Activated T-cell treated with anti-CD3 and anti-CD28 coated beads, Interleukin-2, amount 50 U/mL, for 4 hours (primary cell): ENCODE measurements at regions not wholly inside any gene's neighbourhood (a gene's known extent, or its start where the extent isn't known, plus 50 kb on each side); places are given as distances from the start of the nearest gene placed in this dataset.

Source experiments
- ATAC-seq, 2 donors: fragments of 200-7000 bp; cut with Tn5 transposase; one replicate each; pipeline ENCODE4 v1.10.0; 2021
- DNase-seq: peaks from one replicate; pipeline ENCODE4 v3.0.0-alpha.2; 2020
- H3K27me3 Mint-ChIP-seq: one replicate; pipeline ENCODE4 v1.8.0; 2021; ENCODE audit warnings: low read depth, mixed read lengths
- H3K36me3 Mint-ChIP-seq: one replicate; pipeline ENCODE4 v1.8.0; 2022; ENCODE audit warnings: mixed read lengths; ENCODE audit not compliant: insufficient read depth
- H3K4me1 Mint-ChIP-seq: one replicate; pipeline ENCODE4 v1.8.0; 2021; ENCODE audit warnings: low read depth, mixed read lengths
- H3K4me3 Mint-ChIP-seq: one replicate; pipeline ENCODE4 v1.8.0; 2021; ENCODE audit warnings: mild to moderate bottlenecking, moderate library complexity, mixed read lengths
- H3K9me3 Mint-ChIP-seq: one replicate; pipeline ENCODE4 v1.8.0; 2021; ENCODE audit warnings: mixed read lengths

DNA sequence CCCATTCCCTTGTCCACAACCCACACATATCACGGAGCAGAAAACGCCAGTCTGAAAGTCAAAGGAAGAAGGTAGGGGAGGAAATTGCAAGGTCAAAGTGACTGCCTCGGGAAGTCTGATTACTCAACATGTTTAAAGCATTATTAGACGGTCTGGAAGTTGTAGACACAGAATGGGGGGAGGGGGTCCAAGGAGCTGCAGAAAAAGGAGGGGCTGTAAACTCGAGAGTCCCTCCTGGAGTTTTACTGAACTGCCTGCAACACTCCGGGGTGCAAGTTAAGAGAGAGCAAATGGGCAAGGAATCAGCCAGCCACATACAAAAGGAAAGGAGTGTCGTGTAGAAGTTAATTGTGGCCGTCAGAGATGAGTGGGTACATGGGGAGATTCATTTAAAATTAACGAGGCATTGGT is 417.7 kb upstream of the JARID2 start:
- H3K4me3 Mint-ChIP-seq: no peak overlapping the region
- no peaks in the 10 kb centered on the region for H3K36me3 Mint-ChIP-seq
- no peaks in the 10 kb centered on the region for H3K4me1 Mint-ChIP-seq
- peaks cover 3% of the 10 kb centered on the region for H3K27me3 Mint-ChIP-seq
- no peak for DNase-seq
- ATAC-seq: no peak
- no peaks in the 10 kb centered on the region for H3K9me3 Mint-ChIP-seq

DNA sequence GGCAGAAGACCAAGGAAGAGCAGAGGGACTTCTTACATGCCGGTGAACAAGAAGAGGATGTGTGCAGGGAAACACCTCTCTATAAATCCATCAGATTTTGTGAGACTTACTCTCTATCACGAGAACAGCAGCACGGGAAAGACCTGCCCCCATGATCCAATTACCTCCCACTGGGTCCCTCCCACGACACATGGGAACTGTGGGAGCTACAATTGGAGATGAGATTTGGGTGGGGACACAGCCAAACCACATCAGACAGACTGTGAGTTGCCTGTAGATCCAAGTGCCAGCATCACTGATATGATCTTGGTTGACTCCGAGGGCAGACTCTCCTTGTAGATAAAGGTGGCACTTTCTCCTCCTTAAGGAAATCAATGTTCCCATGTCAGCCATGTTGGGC is 414.8 kb upstream of the JARID2 start:
- DNase-seq: no peak
- no peak for ATAC-seq
- H3K9me3 Mint-ChIP-seq: no peaks in the 10 kb centered on the region
- H3K27me3 Mint-ChIP-seq: peaks cover 3% of the 10 kb centered on the region
- no peaks in the 10 kb centered on the region for H3K4me1 Mint-ChIP-seq
- H3K36me3 Mint-ChIP-seq: no peaks in the 10 kb centered on the region
- no peak overlapping the region for H3K4me3 Mint-ChIP-seq

DNA sequence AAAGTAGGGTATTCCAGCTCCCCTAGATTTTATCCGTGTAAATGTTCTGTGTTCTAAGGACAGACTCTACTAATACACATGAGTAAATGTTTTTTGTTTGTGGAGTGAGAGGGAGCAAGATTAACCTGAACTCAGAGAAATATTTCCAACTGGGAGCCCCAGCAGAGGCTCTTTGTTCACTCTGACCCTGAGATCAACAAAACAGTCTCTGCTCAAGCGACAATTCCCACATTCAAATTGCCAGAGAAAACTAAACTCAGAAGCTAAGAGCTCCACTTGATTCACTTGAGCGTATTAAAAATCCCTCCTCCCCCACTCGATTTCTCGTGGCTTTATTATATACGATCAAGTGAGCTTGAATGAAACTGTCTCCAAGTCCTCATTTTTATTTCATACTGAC is 413.9 kb upstream of the JARID2 start:
- no peak overlapping the region for H3K4me3 Mint-ChIP-seq
- H3K27me3 Mint-ChIP-seq: no peaks in the 10 kb centered on the region
- H3K36me3 Mint-ChIP-seq: no peaks in the 10 kb centered on the region
- no peak for DNase-seq
- no peaks in the 10 kb centered on the region for H3K4me1 Mint-ChIP-seq
- no peak for ATAC-seq
- H3K9me3 Mint-ChIP-seq: no peaks in the 10 kb centered on the region

DNA sequence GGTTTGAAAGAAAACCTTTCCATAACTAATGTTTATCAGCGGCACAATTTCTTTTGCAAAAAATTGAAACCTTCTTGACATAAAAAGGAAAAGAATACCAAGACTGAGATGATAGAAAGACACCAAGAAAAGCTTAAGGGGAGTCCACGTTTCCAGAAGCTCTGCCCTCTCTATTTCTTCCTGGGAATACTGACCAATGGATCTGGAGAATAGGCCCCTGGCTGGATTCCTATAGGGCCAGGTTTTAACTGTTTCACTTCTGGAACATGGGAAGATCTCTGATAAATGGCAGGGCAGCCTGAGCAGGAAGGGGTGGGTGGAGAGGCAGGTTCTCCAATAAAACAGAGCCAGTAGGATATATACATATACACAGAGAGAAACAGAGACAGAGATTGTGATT is 413.4 kb upstream of the JARID2 start:
- no peaks in the 10 kb centered on the region for H3K9me3 Mint-ChIP-seq
- DNase-seq: no peak
- H3K36me3 Mint-ChIP-seq: no peaks in the 10 kb centered on the region
- H3K4me1 Mint-ChIP-seq: no peaks in the 10 kb centered on the region
- ATAC-seq: no peak
- no peak overlapping the region for H3K4me3 Mint-ChIP-seq
- H3K27me3 Mint-ChIP-seq: no peaks in the 10 kb centered on the region

DNA sequence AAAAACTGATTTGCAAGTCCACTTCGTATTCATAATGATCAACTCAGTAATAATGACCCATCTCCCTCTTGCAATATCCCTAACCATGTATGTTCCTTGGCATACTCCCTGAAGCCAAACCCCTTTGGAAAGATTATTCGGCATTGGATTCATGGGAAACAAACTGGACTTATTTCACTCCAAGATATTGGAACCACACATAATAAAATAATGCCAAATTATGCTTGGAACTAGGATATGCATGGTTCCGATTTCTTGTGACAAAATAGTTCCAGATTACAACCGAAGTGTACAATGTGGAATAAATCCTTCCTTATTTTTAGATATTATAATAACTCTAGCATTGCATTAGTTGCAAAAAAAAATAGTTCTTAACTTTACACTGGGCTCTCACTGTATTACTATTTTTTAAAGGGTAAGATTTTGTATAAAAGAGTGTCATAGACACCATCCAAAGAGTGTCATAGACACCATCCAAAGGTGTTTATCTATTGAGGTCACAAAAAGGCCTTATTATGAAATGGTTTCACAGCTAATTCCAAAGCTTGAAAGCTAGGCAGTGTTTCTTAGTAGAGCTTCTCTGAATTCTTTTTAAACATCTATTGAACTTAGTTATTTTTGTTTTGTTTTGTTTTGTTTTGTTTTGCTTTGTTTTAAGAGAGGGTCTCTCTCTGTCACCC is 410.9 kb upstream of the JARID2 start:
- no peaks in the 10 kb centered on the region for H3K36me3 Mint-ChIP-seq
- peaks cover 6% of the 10 kb centered on the region for H3K27me3 Mint-ChIP-seq
- DNase-seq (no peak), ATAC-seq (no peak)
- H3K9me3 Mint-ChIP-seq: no peaks in the 10 kb centered on the region
- no peaks in the 10 kb centered on the region for H3K4me1 Mint-ChIP-seq
- no peak overlapping the region for H3K4me3 Mint-ChIP-seq

DNA sequence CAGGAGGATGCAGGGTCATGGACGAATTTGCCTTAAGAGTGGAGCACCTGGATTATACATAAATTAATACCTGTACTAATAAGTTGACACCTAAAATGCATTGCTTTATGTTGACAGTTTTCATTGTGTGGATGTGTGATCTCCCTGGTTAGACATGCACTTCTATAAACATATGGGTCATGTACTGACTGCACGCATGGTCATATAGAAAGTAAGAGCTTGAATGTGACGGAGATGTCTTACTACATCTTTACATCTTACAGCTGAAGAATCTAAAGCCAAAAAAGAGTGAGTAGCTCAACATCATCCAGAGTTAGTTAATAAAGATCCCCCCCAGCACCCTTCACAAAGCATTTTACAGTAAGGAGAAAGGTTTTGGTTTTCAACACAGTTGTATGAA is 408.4 kb upstream of the JARID2 start:
- H3K27me3 Mint-ChIP-seq: peaks cover 9% of the 10 kb centered on the region
- H3K4me1 Mint-ChIP-seq: no peaks in the 10 kb centered on the region
- no peak overlapping the region for H3K4me3 Mint-ChIP-seq
- H3K9me3 Mint-ChIP-seq: no peaks in the 10 kb centered on the region
- DNase-seq (no peak), ATAC-seq (peak; percentile 34 to 62)
- no peaks in the 10 kb centered on the region for H3K36me3 Mint-ChIP-seq

DNA sequence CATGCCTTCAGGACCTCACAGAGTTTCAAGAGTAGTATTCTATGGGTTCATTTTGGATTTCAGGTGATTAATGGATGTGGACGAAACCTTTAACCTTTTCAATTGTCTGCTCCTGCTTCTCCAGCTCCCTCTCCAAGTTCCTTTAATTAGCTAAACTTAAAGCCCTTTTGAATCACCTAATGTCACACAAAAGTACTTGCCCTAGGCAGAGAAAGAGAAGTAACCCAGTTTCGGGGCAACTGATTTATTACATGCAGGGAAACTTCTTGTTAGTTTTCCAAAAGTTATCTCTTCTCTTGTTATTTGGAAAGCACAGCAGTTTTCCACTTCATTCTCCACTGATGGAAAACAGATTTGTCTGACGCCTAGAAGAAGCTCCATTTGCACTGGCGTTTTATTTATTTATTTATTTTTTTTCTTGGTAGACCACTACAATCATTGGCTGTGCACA is 407.7 kb upstream of the JARID2 start:
- H3K4me3 Mint-ChIP-seq: no peak overlapping the region
- no peaks in the 10 kb centered on the region for H3K36me3 Mint-ChIP-seq
- no peak for ATAC-seq
- H3K4me1 Mint-ChIP-seq: no peaks in the 10 kb centered on the region
- peaks cover 9% of the 10 kb centered on the region for H3K27me3 Mint-ChIP-seq
- no peaks in the 10 kb centered on the region for H3K9me3 Mint-ChIP-seq
- DNase-seq: no peak

DNA sequence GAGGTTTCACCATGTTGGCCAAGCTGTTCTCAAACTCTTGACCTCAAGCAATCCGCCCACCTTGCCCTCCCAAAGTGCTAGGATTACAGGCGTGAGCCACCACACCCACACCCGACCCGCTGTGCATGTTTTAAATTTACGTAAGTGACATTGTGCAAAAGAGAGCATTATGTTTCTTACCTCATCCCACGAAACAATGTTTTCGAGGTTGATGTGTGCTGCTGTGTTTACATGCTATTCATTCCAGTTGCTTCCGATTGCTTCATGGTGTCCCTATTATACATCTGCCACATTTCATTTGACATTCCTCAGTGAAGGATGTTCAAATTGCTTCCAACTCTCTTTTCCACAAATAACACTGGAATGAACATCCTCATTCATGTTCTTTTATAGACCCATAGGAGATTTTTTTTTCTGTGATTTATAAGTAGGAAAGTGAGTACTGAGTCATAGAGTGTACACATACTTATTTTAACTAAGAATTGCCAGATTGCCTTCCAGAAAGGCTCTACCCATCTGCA is 403.9 kb upstream of the JARID2 start:
- Mint-ChIP-seq H3K36me3 (no peaks in the 10 kb centered on the region), H3K4me1 (no peaks in the 10 kb centered on the region), H3K4me3 (no peak overlapping the region), H3K9me3 (no peaks in the 10 kb centered on the region), H3K27me3 (peaks cover 11% of the 10 kb centered on the region)
- DNase-seq (no peak), ATAC-seq (no peak)

DNA sequence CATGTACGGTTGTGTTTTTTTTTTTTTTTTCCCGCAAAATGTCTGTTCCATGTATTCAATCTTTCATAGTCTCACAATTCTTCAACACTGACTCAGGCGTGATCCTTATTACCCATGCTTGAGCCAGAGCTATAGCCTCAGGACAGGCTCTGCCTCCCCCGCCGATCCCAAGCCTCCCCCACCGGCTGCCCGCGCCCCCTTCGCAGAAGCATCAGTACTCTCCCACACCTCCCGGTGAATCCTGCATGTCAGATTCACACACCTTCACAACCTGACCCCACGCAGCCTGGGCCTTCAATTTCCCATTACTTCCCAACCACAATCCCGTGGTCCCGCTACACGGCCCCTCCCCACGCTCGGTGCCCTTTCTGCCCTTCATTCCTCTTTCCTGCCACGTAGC is 401.5 kb upstream of the JARID2 start:
- ATAC-seq: no peak

DNA sequence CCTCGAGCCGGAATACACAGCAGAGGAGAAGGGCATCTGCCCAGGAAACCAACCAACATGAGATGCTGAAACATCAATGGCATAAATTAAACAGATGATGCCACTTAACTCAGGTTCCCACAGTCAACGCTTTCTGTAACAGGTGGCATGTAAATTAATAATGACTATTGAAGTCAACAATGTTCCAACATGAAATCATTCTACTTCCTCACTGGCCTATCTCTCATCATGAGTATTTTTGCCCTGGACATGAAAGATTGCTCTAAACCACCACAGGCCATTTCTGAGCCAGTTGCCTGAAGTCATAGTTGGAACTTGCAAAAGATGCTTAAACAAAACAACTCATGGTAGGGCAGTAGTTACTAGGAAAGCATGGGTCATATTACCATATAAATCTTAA is 397.9 kb upstream of the JARID2 start:
- H3K27me3 Mint-ChIP-seq: peaks cover 2% of the 10 kb centered on the region
- no peaks in the 10 kb centered on the region for H3K9me3 Mint-ChIP-seq
- no peaks in the 10 kb centered on the region for H3K36me3 Mint-ChIP-seq
- no peaks in the 10 kb centered on the region for H3K4me1 Mint-ChIP-seq
- DNase-seq: no peak
- ATAC-seq: no peak
- no peak overlapping the region for H3K4me3 Mint-ChIP-seq

More for the DNA sequence above, 401.5 kb upstream of the JARID2 start:
- no peak for DNase-seq
- Mint-ChIP-seq H3K27me3 (peaks cover 5% of the 10 kb centered on the region), H3K9me3 (no peaks in the 10 kb centered on the region), H3K4me3 (no peak overlapping the region), H3K36me3 (no peaks in the 10 kb centered on the region), H3K4me1 (no peaks in the 10 kb centered on the region)

DNA sequence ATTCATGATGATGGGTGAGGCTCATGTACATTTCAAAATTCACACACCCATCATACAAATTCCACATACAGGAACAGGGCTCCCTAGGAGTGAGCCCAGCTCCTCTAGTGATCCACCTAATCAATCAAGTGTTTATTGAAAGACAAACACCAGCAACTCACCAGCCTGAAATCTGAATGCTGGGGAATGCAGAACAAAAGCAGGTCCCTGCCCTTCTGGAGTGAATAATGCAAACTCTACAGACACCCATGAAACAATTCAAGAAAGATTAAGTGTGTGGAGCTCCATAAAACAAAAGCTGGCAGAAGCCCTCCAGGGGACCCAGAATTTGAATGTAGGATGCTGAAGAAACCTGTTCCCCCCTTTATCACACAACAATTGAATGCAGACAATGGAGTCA is 396.7 kb upstream of the JARID2 start:
- no peak for ATAC-seq
- Mint-ChIP-seq H3K36me3 (no peaks in the 10 kb centered on the region), H3K4me1 (no peaks in the 10 kb centered on the region), H3K4me3 (no peak overlapping the region), H3K9me3 (no peaks in the 10 kb centered on the region), H3K27me3 (peaks cover 2% of the 10 kb centered on the region)
- no peak for DNase-seq

DNA sequence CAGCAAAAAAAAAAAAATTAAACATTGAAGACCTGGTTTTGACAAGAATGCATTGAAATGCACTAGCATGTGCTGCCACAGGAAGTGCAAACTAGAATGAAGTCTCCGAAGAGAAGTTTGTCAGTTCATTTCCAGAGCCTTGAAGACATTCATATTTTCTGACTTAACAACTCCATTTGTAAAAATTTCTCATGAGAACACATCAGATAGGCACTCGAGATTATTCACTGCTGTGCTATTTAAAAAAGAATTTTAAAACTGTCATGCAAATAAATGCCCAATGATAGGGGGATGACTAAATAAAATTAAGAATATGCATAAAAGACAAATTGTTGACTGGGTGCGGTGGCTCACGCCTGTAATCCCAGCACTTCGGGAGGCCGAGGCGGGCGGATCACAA is 394.6 kb upstream of the JARID2 start:
- H3K36me3 Mint-ChIP-seq: no peaks in the 10 kb centered on the region
- no peaks in the 10 kb centered on the region for H3K27me3 Mint-ChIP-seq
- no peak overlapping the region for H3K4me3 Mint-ChIP-seq
- no peaks in the 10 kb centered on the region for H3K9me3 Mint-ChIP-seq
- peaks cover 3% of the 10 kb centered on the region for H3K4me1 Mint-ChIP-seq
- ATAC-seq: no peak
- no peak for DNase-seq

DNA sequence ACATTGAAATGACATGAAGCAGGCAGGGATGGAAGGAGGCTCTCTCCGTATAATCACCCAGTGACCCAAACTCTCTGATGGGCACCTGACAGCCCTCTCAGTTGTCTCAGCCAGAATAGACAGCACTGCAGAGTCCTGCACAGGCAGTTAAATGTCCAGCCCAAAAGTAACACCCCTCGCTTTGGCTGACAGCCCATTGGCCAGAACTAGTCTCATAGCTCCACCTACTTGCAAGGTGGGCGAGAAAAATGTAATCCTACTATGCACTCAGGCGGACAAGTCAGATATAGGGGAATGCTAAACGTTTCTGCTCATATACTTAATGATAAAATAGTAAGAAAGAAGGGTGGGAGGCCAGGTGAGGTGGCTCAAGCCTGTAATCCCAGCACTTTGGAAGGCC is 393.5 kb upstream of the JARID2 start:
- H3K4me1 Mint-ChIP-seq: peaks cover 13% of the 10 kb centered on the region
- no peaks in the 10 kb centered on the region for H3K27me3 Mint-ChIP-seq
- ATAC-seq: no peak
- no peak overlapping the region for H3K4me3 Mint-ChIP-seq
- H3K9me3 Mint-ChIP-seq: no peaks in the 10 kb centered on the region
- DNase-seq: no peak
- H3K36me3 Mint-ChIP-seq: no peaks in the 10 kb centered on the region

DNA sequence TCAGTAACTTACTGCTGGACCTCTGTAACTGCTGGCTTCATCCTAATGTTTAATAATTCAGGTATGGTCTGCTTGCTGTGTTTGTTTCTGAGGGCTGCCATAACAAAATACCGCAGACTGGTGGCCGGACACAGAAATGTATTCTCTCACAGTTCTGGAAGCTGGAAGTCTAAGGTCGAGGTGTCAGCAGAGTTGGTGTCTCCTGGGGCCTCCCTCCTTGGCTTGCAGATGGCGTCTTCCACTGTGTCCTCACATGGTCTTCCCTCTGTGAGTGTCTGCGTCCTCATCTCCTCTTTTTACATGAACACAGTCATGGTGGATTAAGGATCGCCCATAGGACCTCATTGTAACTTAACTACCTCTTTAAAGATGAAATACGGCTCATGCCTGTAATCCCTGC is 389.7 kb upstream of the JARID2 start:
- H3K4me3 Mint-ChIP-seq: no peak overlapping the region
- H3K36me3 Mint-ChIP-seq: no peaks in the 10 kb centered on the region
- no peaks in the 10 kb centered on the region for H3K9me3 Mint-ChIP-seq
- H3K4me1 Mint-ChIP-seq: peaks cover 43% of the 10 kb centered on the region
- DNase-seq (no peak), ATAC-seq (no peak)
- no peaks in the 10 kb centered on the region for H3K27me3 Mint-ChIP-seq

DNA sequence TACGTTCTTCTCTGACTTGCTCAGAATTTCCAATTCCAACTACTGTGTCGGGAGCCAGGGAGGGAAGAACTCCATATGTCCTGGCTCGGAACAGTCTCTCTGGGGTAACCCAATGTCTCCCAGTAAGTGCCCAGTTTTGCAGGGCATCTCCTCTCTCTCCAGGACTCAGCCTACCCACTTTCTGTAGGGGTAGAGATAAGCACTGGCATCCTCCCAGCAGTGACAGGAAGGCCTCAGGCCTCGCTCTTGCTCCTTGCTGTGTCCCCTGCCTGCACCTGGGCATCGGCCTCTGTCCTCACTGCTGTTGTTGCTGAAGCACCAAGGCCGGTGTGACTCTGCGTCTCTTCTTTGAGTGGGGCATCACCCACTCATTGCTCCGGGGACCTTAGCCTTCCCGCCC is 388.9 kb upstream of the JARID2 start:
- no peaks in the 10 kb centered on the region for H3K9me3 Mint-ChIP-seq
- peaks cover 47% of the 10 kb centered on the region for H3K4me1 Mint-ChIP-seq

More for the DNA sequence above, 388.9 kb upstream of the JARID2 start:
- no peaks in the 10 kb centered on the region for H3K36me3 Mint-ChIP-seq
- ATAC-seq: no peak
- peak overlapping the region; percentile 69 for H3K4me3 Mint-ChIP-seq
- no peaks in the 10 kb centered on the region for H3K27me3 Mint-ChIP-seq
- no peak for DNase-seq
